Jurkat, Clone E6-1 (cell line): ENCODE measurements at regions not wholly inside any gene's neighbourhood (a gene's known extent, or its start where the extent isn't known, plus 50 kb on each side); places are given as distances from the start of the nearest gene placed in this dataset.
"Not testable (repeated sequence)": the region's sequence is repeated elsewhere in the genome, so short reads cannot be mapped to it uniquely, and the experiment has no call there.

Experiments used
- DNase-seq: peaks from one replicate; pipeline ENCODE4 v3.0.0-alpha.2; 2011; ENCODE audit warnings: low read depth, low spot score
- H3K4me3 ChIP-seq: 2 replicates; pipeline ENCODE4 v1.5.1; 2011; ENCODE audit warnings: mild to moderate bottlenecking, low read length, control low read depth, moderate library complexity

- DNase-seq = no peak
- no peak overlapping the region for H3K4me3 ChIP-seq
Observed at GRCh38 chr11:122025757-122026156, 90.3 kb downstream of the BLID start.

GRCh38 chr11:122024278-122024677, 91.7 kb downstream of the BLID start:
- H3K4me3 ChIP-seq = no peak overlapping the region
- no peak for DNase-seq

GRCh38 chr11:122023614-122024250, 92.3 kb downstream of the BLID start:
- DNase-seq = no peak
- no peak overlapping the region for H3K4me3 ChIP-seq

GRCh38 chr11:122022646-122023045, 93.4 kb downstream of the BLID start:
- H3K4me3 ChIP-seq = no peak overlapping the region
- no peak for DNase-seq

- DNase-seq = peak; percentile 1
- H3K4me3 ChIP-seq = no peak overlapping the region
Observed at GRCh38 chr11:122020902-122021301, 95.1 kb downstream of the BLID start.

- no peak overlapping the region for H3K4me3 ChIP-seq
Observed at GRCh38 chr11:122019908-122020694, 95.9 kb downstream of the BLID start.

GRCh38 chr11:122007601-122008071, 108.4 kb downstream of the BLID start:
- H3K4me3 ChIP-seq = no peak overlapping the region
- no peak for DNase-seq

More at GRCh38 chr11:122019908-122020694, 95.9 kb downstream of the BLID start:
- no peak for DNase-seq

- H3K4me3 ChIP-seq = no peak overlapping the region
- no peak for DNase-seq
Observed at GRCh38 chr11:122004446-122004845, 111.6 kb downstream of the BLID start.

- no peak for DNase-seq
- no peak overlapping the region for H3K4me3 ChIP-seq
Observed at GRCh38 chr11:122002926-122003325, 113.1 kb downstream of the BLID start.

GRCh38 chr11:122002047-122002446, 114.0 kb downstream of the BLID start:
- no peak overlapping the region for H3K4me3 ChIP-seq
- DNase-seq = no peak

- H3K4me3 ChIP-seq = no peak overlapping the region
- no peak for DNase-seq
Observed at GRCh38 chr11:121999651-122000050, 116.4 kb downstream of the BLID start.

GRCh38 chr11:121996574-121996973, 119.4 kb downstream of the BLID start:
- DNase-seq = no peak
- H3K4me3 ChIP-seq = no peak overlapping the region

- H3K4me3 ChIP-seq = no peak overlapping the region
- DNase-seq = no peak
Observed at GRCh38 chr11:121983901-121984300, 132.1 kb downstream of the BLID start.

GRCh38 chr11:121977914-121978313, 138.1 kb downstream of the BLID start:
- DNase-seq, H3K4me3 ChIP-seq: not testable (repeated sequence)

- H3K4me3 ChIP-seq = no peak overlapping the region
- no peak for DNase-seq
Observed at GRCh38 chr11:121968638-121969037, 147.4 kb downstream of the BLID start.

GRCh38 chr11:121967131-121967704, 148.8 kb downstream of the BLID start:
- no peak for DNase-seq
- no peak overlapping the region for H3K4me3 ChIP-seq

- DNase-seq = no peak
- no peak overlapping the region for H3K4me3 ChIP-seq
Observed at GRCh38 chr11:121965330-121965729, 150.7 kb downstream of the BLID start.

- no peak overlapping the region for H3K4me3 ChIP-seq
- DNase-seq = peak; percentile 37
Observed at GRCh38 chr11:121964591-121964990, 151.4 kb downstream of the BLID start.

- not testable (repeated sequence) for DNase-seq, H3K4me3 ChIP-seq
Observed at GRCh38 chr11:121963846-121964245, 152.2 kb downstream of the BLID start.

GRCh38 chr11:121961321-121961801, 154.7 kb downstream of the BLID start:
- DNase-seq = no peak
- no peak overlapping the region for H3K4me3 ChIP-seq
